Effector memory CD4-positive, alpha-beta T cell (primary cell): ENCODE measurements at regions not wholly inside any gene's neighbourhood (a gene's known extent, or its start where the extent isn't known, plus 50 kb on each side); places are given as distances from the start of the nearest gene placed in this dataset.

Source experiments
- DNase-seq, 3 donors: peaks; one replicate each; pipeline ENCODE4 v3.0.0-alpha.2; 2020
- H3K27ac ChIP-seq: 2 replicates; pipeline ENCODE4 v1.7.0; 2013; ENCODE audit warnings: mild to moderate bottlenecking, low read length, moderate library complexity; ENCODE audit not compliant: insufficient read depth, poor library complexity, severe bottlenecking
- H3K27me3 ChIP-seq: replicated peaks from 2 replicates; pipeline ENCODE4 v1.7.0; 2013; ENCODE audit warnings: mild to moderate bottlenecking, low read length; ENCODE audit not compliant: insufficient read depth, control insufficient read depth, poor library complexity, severe bottlenecking
- H3K36me3 ChIP-seq: 2 replicates; pipeline ENCODE4 v1.7.0; 2013; ENCODE audit warnings: mild to moderate bottlenecking, low read length, moderate library complexity; ENCODE audit not compliant: control insufficient read depth, insufficient read depth
- H3K4me1 ChIP-seq: 2 replicates; pipeline ENCODE4 v1.7.0; 2013; ENCODE audit warnings: low read length, mild to moderate bottlenecking; ENCODE audit not compliant: control insufficient read depth, insufficient read depth, poor library complexity, severe bottlenecking
- H3K4me3 ChIP-seq: 2 replicates; pipeline ENCODE4 v1.7.0; 2013; ENCODE audit warnings: low read length, low read depth, mild to moderate bottlenecking; ENCODE audit not compliant: insufficient read depth, poor library complexity, severe bottlenecking
- H3K9me3 ChIP-seq: 2 replicates; pipeline ENCODE4 v1.7.0; 2013; ENCODE audit warnings: mild to moderate bottlenecking, low read length, moderate library complexity; ENCODE audit not compliant: control insufficient read depth

GRCh38 chr7:116101704-116102103 is 71.1 kb upstream of the TFEC start:
- Histone ChIP-seq H3K4me1 (no peaks in the 10 kb centered on the region), H3K36me3 (no peaks in the 10 kb centered on the region), H3K9me3 (no peaks in the 10 kb centered on the region), H3K4me3 (no peak overlapping the region), H3K27me3 (no peaks in the 10 kb centered on the region), H3K27ac (no peak overlapping the region)
- no peak for DNase-seq

GRCh38 chr7:116111475-116111874 is 80.9 kb upstream of the TFEC start:
- Histone ChIP-seq H3K4me1 (no peaks in the 10 kb centered on the region), H3K9me3 (no peaks in the 10 kb centered on the region), H3K27ac (no peak overlapping the region), H3K4me3 (no peak overlapping the region), H3K27me3 (no peaks in the 10 kb centered on the region), H3K36me3 (no peaks in the 10 kb centered on the region)
- no peak for DNase-seq

GRCh38 chr7:116113310-116113709 is 82.7 kb upstream of the TFEC start:
- no peaks in the 10 kb centered on the region for H3K4me1 ChIP-seq
- no peaks in the 10 kb centered on the region for H3K36me3 ChIP-seq
- no peaks in the 10 kb centered on the region for H3K9me3 ChIP-seq
- no peaks in the 10 kb centered on the region for H3K27me3 ChIP-seq
- H3K27ac ChIP-seq = no peak overlapping the region
- no peak for DNase-seq
- H3K4me3 ChIP-seq = no peak overlapping the region

- Histone ChIP-seq H3K36me3 (no peaks in the 10 kb centered on the region), H3K27me3 (peaks cover 3% of the 10 kb centered on the region), H3K9me3 (no peaks in the 10 kb centered on the region), H3K4me1 (no peaks in the 10 kb centered on the region), H3K4me3 (no peak overlapping the region), H3K27ac (no peak overlapping the region)
- DNase-seq = no peak
Observed at GRCh38 chr7:116120839-116121238, 89.5 kb upstream of the TES start.

- no peaks in the 10 kb centered on the region for H3K36me3 ChIP-seq
- H3K27ac ChIP-seq = no peak overlapping the region
- H3K4me1 ChIP-seq = no peaks in the 10 kb centered on the region
- H3K4me3 ChIP-seq = no peak overlapping the region
- H3K9me3 ChIP-seq = no peaks in the 10 kb centered on the region
- no peak for DNase-seq
- H3K27me3 ChIP-seq = peaks cover 3% of the 10 kb centered on the region
Observed at GRCh38 chr7:116122972-116123595, 87.3 kb upstream of the TES start.

- Histone ChIP-seq H3K9me3 (no peaks in the 10 kb centered on the region), H3K27me3 (peaks cover 3% of the 10 kb centered on the region), H3K4me3 (no peak overlapping the region), H3K27ac (no peak overlapping the region), H3K4me1 (no peaks in the 10 kb centered on the region), H3K36me3 (no peaks in the 10 kb centered on the region)
- no peak for DNase-seq
Observed at GRCh38 chr7:116128139-116128538, 82.2 kb upstream of the TES start.

- Histone ChIP-seq H3K9me3 (no peaks in the 10 kb centered on the region), H3K27ac (no peak overlapping the region), H3K36me3 (no peaks in the 10 kb centered on the region), H3K4me1 (no peaks in the 10 kb centered on the region), H3K27me3 (no peaks in the 10 kb centered on the region), H3K4me3 (no peak overlapping the region)
- DNase-seq = no peak
Observed at GRCh38 chr7:116135306-116135705, 75.0 kb upstream of the TES start.

GRCh38 chr7:116138202-116138801 is 72.0 kb upstream of the TES start:
- Histone ChIP-seq H3K36me3 (no peaks in the 10 kb centered on the region), H3K4me1 (peaks cover 4% of the 10 kb centered on the region), H3K9me3 (no peaks in the 10 kb centered on the region), H3K4me3 (no peak overlapping the region), H3K27ac (no peak overlapping the region), H3K27me3 (no peaks in the 10 kb centered on the region)
- no peak for DNase-seq

- H3K36me3 ChIP-seq = no peaks in the 10 kb centered on the region
- no peak for DNase-seq
- no peak overlapping the region for H3K27ac ChIP-seq
- H3K4me3 ChIP-seq = no peak overlapping the region
- H3K4me1 ChIP-seq = peaks cover 4% of the 10 kb centered on the region
- H3K27me3 ChIP-seq = no peaks in the 10 kb centered on the region
- H3K9me3 ChIP-seq = no peaks in the 10 kb centered on the region
Observed at GRCh38 chr7:116139007-116139406, 71.3 kb upstream of the TES start.

GRCh38 chr7:116139807-116140206 is 70.5 kb upstream of the TES start:
- no peak overlapping the region for H3K27ac ChIP-seq
- no peaks in the 10 kb centered on the region for H3K27me3 ChIP-seq
- peaks cover 4% of the 10 kb centered on the region for H3K4me1 ChIP-seq
- H3K36me3 ChIP-seq = no peaks in the 10 kb centered on the region
- H3K4me3 ChIP-seq = no peak overlapping the region
- no peak for DNase-seq
- no peaks in the 10 kb centered on the region for H3K9me3 ChIP-seq
